ENCODE measurements at regions not wholly inside any gene's neighbourhood (a gene's known extent, or its start where the extent isn't known, plus 50 kb on each side); places are given as distances from the start of the nearest gene placed in this dataset.

- TF ChIP-seq CTCF (IDR thresholded peaks at IDR 0.05), result no peak
- no peak for TF ChIP-seq POLR2A (IDR thresholded peaks at IDR 0.05)
Measured at GRCh38 chr2:128715360-128715759, 396.7 kb upstream of the HS6ST1 start.
